OCI-LY3 (cell line): ENCODE measurements at regions not wholly inside any gene's neighbourhood (a gene's known extent, or its start where the extent isn't known, plus 50 kb on each side); places are given as distances from the start of the nearest gene placed in this dataset.

ENCODE experiments used
- H2AFZ ChIP-seq: fragments of 200-600, 300-600 bp; shearing (Covaris generic); 2 replicates; pipeline ENCODE4 v1.6.0; 2014; ENCODE audit warnings: antibody characterized with exemption, low read depth, low read length
- H3K27ac ChIP-seq: fragments of 200-600, 300-600 bp; sonication (generic); 2 replicates; pipeline ENCODE4 v1.5.1; 2014; ENCODE audit warnings: mild to moderate bottlenecking, low read length, moderate library complexity, mixed read lengths
- H3K27me3 ChIP-seq: fragments of 200-600, 300-600 bp; sonication (generic); 2 replicates; pipeline ENCODE4 v1.6.1; 2014; ENCODE audit warnings: low read depth, low read length, mixed read lengths
- H3K36me3 ChIP-seq: fragments of 200-600, 300-600 bp; sonication (generic); replicated peaks from 2 replicates; pipeline ENCODE3; 2014; ENCODE audit warnings: low read depth, low read length, mixed read lengths
- H3K4me1 ChIP-seq: fragments of 300-600, 200-600 bp; sonication (generic); 2 replicates; pipeline ENCODE4 v1.6.1; 2014; ENCODE audit warnings: low read length, mixed read lengths
- H3K4me2 ChIP-seq: fragments of 200-600, 300-600 bp; sonication (generic); 2 replicates; pipeline ENCODE4 v1.6.1; 2014; ENCODE audit warnings: low read length, mixed read lengths
- H3K4me3 ChIP-seq: fragments of 300-600, 200-600 bp; sonication (generic); 2 replicates; pipeline ENCODE4 v1.5.1; 2014; ENCODE audit warnings: antibody characterized with exemption, mild to moderate bottlenecking, low read length, moderate library complexity
- H3K79me2 ChIP-seq: fragments of 300-600, 200-600 bp; shearing (Covaris generic); 2 replicates; pipeline ENCODE4 v1.6.1; 2014; ENCODE audit warnings: mild to moderate bottlenecking, low read length, mixed read lengths
- H3K9ac ChIP-seq: fragments of 300-600, 200-600 bp; shearing (Covaris generic); 2 replicates; pipeline ENCODE4 v1.6.0; 2014; ENCODE audit warnings: mild to moderate bottlenecking, low read length, moderate library complexity
- H3K9me3 ChIP-seq: fragments of 200-600, 300-600 bp; shearing (Covaris generic); 2 replicates; pipeline ENCODE4 v1.6.1; 2014; ENCODE audit warnings: low read length, mixed read lengths; ENCODE audit not compliant: insufficient read depth
- H4K20me1 ChIP-seq: fragments of 200-600, 300-600 bp; sonication (generic); 2 replicates; pipeline ENCODE4 v1.6.1; 2016; ENCODE audit warnings: low read length, mixed read lengths; ENCODE audit not compliant: insufficient read depth
- CTCF ChIP-seq: fragments of 200-600, 300-600 bp; sonication (generic); IDR thresholded peaks from 2 replicates; pipeline ENCODE4 v1.5.1; 2014; ENCODE audit warnings: antibody characterized with exemption, low read length, low read depth
- EZH2phosphoT487 ChIP-seq: fragments of 200-600 bp; shearing (Covaris generic); IDR thresholded peaks from 2 replicates; pipeline ENCODE4 v1.6.1; 2018; ENCODE audit warnings: antibody characterized with exemption, mixed run types, low read depth

- no peak overlapping the region for H3K9ac ChIP-seq
- no peak overlapping the region for H2AFZ ChIP-seq
- H3K36me3 ChIP-seq: no peaks in the 10 kb centered on the region
- H3K27me3 ChIP-seq: no peaks in the 10 kb centered on the region
- no peaks in the 10 kb centered on the region for H3K9me3 ChIP-seq
- TF ChIP-seq EZH2phosphoT487 (no peak), CTCF (no peak)
- H3K4me2 ChIP-seq: no peak overlapping the region
- peaks cover 45% of the 10 kb centered on the region for H3K79me2 ChIP-seq
- no peaks in the 10 kb centered on the region for H4K20me1 ChIP-seq
- H3K4me1 ChIP-seq: peaks cover 23% of the 10 kb centered on the region
- H3K27ac ChIP-seq: no peak overlapping the region
- no peak overlapping the region for H3K4me3 ChIP-seq
Observed at GRCh38 chr15:70356062-70356860, 258.5 kb upstream of the TLE3 start.

GRCh38 chr15:70355275-70355795 is 257.6 kb upstream of the TLE3 start:
- H3K4me2 ChIP-seq: no peak overlapping the region
- H3K4me3 ChIP-seq: no peak overlapping the region
- TF ChIP-seq EZH2phosphoT487 (no peak), CTCF (peak; percentile 38)
- no peaks in the 10 kb centered on the region for H3K9me3 ChIP-seq
- no peak overlapping the region for H2AFZ ChIP-seq
- peaks cover 35% of the 10 kb centered on the region for H3K79me2 ChIP-seq
- H3K4me1 ChIP-seq: peaks cover 19% of the 10 kb centered on the region
- H3K36me3 ChIP-seq: no peaks in the 10 kb centered on the region
- no peaks in the 10 kb centered on the region for H4K20me1 ChIP-seq
- H3K27me3 ChIP-seq: no peaks in the 10 kb centered on the region
- H3K27ac ChIP-seq: no peak overlapping the region
- no peak overlapping the region; the same call in 1 of the 2 replicates for H3K9ac ChIP-seq

GRCh38 chr15:70354346-70354905 is 256.7 kb upstream of the TLE3 start:
- Histone ChIP-seq H3K4me3 (no peak overlapping the region), H3K27me3 (no peaks in the 10 kb centered on the region), H3K4me2 (no peak overlapping the region), H3K79me2 (peaks cover 31% of the 10 kb centered on the region), H2AFZ (no peak overlapping the region), H3K9ac (no peak overlapping the region), H3K36me3 (no peaks in the 10 kb centered on the region), H3K9me3 (no peaks in the 10 kb centered on the region), H3K4me1 (peaks cover 17% of the 10 kb centered on the region), H4K20me1 (no peaks in the 10 kb centered on the region), H3K27ac (no peak overlapping the region)
- TF ChIP-seq EZH2phosphoT487 (no peak), CTCF (no peak)

- Histone ChIP-seq H3K4me1 (peaks cover 23% of the 10 kb centered on the region), H4K20me1 (no peaks in the 10 kb centered on the region), H3K79me2 (peaks cover 27% of the 10 kb centered on the region), H3K9me3 (no peaks in the 10 kb centered on the region), H3K36me3 (no peaks in the 10 kb centered on the region), H3K4me3 (no peak overlapping the region), H3K9ac (no peak overlapping the region), H3K4me2 (no peak overlapping the region), H2AFZ (no peak overlapping the region), H3K27me3 (no peaks in the 10 kb centered on the region), H3K27ac (no peak overlapping the region)
- no peak for TF ChIP-seq EZH2phosphoT487
- no peak for TF ChIP-seq CTCF
Observed at GRCh38 chr15:70353606-70354345, 256.1 kb upstream of the TLE3 start.
